ENCODE measurements at regions not wholly inside any gene's neighbourhood (a gene's known extent, or its start where the extent isn't known, plus 50 kb on each side); places are given as distances from the start of the nearest gene placed in this dataset.

GRCh38 chr10:53162856-53163255 is 390.3 kb upstream of the MBL2 start:
- no peak for TF ChIP-seq CTCF (IDR thresholded peaks at IDR 0.05)
- TF ChIP-seq POLR2A (IDR thresholded peaks at IDR 0.05): no peak
